ENCODE measurements at regions not wholly inside any gene's neighbourhood (a gene's known extent, or its start where the extent isn't known, plus 50 kb on each side); places are given as distances from the start of the nearest gene placed in this dataset.

- TF ChIP-seq ZNF274 (IDR thresholded peaks at IDR 0.05; ENCODE audit: low read depth, low read length) (no peak), CEBPB (IDR thresholded peaks at IDR 0.05; ENCODE audit: low read depth) (no peak), CBX3 (IDR thresholded peaks at IDR 0.05; ENCODE audit: low read depth) (no peak), YY1 (IDR thresholded peaks at IDR 0.05; ENCODE audit: extremely low read depth, insufficient replicate concordance, low read depth, low read length) (no peak)
These were observed 329.5 kb upstream of the JAG1 start (continued) for GRCh38 chr20:11003341-11003740.

GRCh38 chr20:11008444-11009033 is 334.7 kb upstream of the JAG1 start:
- ATAC-seq (no peak), DNase-seq (ENCODE audit: low read depth, low spot score) (no peak)
- H3K27ac ChIP-seq (ENCODE audit: low read depth, low read length) = no peak overlapping the region
- intact Hi-C loops (cut with micrococcal nuclease) = loop anchor here (10.0 kb wide), 2 partner anchors 166 to 196 kb away; no protein-coding TSS in a partner anchor
- H3K27me3 ChIP-seq (ENCODE audit: insufficient read depth, low read length) = no peaks in the 10 kb centered on the region
- H3K79me2 ChIP-seq (ENCODE audit: insufficient read depth, low read length) = no peaks in the 10 kb centered on the region
- TF ChIP-seq SP1 (IDR thresholded peaks at IDR 0.05; ENCODE audit: low read depth) (no peak), ZNF274 (IDR thresholded peaks at IDR 0.05; ENCODE audit: low read depth, low read length) (no peak)
- H3K9me2 ChIP-seq (ENCODE audit: insufficient read depth) = no peaks in the 10 kb centered on the region
- H3K4me2 ChIP-seq (ENCODE audit: low read length) = no peak overlapping the region
- no TSS peak for BruUV-seq (replicated peaks)
- H3K36me3 ChIP-seq (ENCODE audit: control insufficient read depth in 1 of 2, insufficient read depth in 2 of 2, low read length in 2 of 2) = no peaks in the 10 kb centered on the region
- no peaks in the 10 kb centered on the region for H4K20me1 ChIP-seq (ENCODE audit: insufficient read depth)
- H3K4me3 ChIP-seq (replicated peaks in 1 of 2; ENCODE audit: low read depth in 1 of 2, low read length in 2 of 2) = no peak overlapping the region
- H2AFZ ChIP-seq (ENCODE audit: low read depth, low read length, poor library complexity, severe bottlenecking) = no peak overlapping the region
- no peaks in the 10 kb centered on the region for H3K4me1 ChIP-seq (ENCODE audit: control insufficient read depth in 1 of 2, insufficient read depth in 2 of 2, low read length in 2 of 2)
- ChIA-PET POLR2A (no interaction called here), RAD21 (ENCODE audit: low non-redundant PET in 1 of 2, low total read pairs in 2 of 2, uncharacterized antibody in 2 of 2, unreplicated experiment in 2 of 2) (no interaction called here), CTCF (no interaction called here)
- H3K9me3 ChIP-seq (ENCODE audit: control insufficient read depth in 1 of 2, insufficient read depth in 1 of 2, low read depth in 1 of 2, low read length in 2 of 2) = no peaks in the 10 kb centered on the region
- no peak overlapping the region for H3K9ac ChIP-seq (ENCODE audit: low read length)

GRCh38 chr20:11011653-11012052 is 337.9 kb upstream of the JAG1 start:
- ChIA-PET RAD21 (ENCODE audit: low non-redundant PET in 1 of 2, low total read pairs in 2 of 2, uncharacterized antibody in 2 of 2, unreplicated experiment in 2 of 2) (no interaction called here), CTCF (no interaction called here), POLR2A (no interaction called here)
- intact Hi-C loops (cut with micrococcal nuclease) = no loop called here
- H3K36me3 ChIP-seq (ENCODE audit: control insufficient read depth in 1 of 2, insufficient read depth in 2 of 2, low read length in 2 of 2) = no peaks in the 10 kb centered on the region
- H3K27me3 ChIP-seq (ENCODE audit: insufficient read depth, low read length) = no peaks in the 10 kb centered on the region
- no peaks in the 10 kb centered on the region for H3K4me1 ChIP-seq (ENCODE audit: control insufficient read depth in 1 of 2, insufficient read depth in 2 of 2, low read length in 2 of 2)
- no peaks in the 10 kb centered on the region for H4K20me1 ChIP-seq (ENCODE audit: insufficient read depth)
- H2AFZ ChIP-seq (ENCODE audit: low read depth, low read length, poor library complexity, severe bottlenecking) = no peak overlapping the region
- no peak overlapping the region for H3K9ac ChIP-seq (ENCODE audit: low read length)
- H3K27ac ChIP-seq (ENCODE audit: low read depth, low read length) = no peak overlapping the region
- no TSS peak for BruUV-seq (replicated peaks)
- H3K4me3 ChIP-seq (replicated peaks in 1 of 2; ENCODE audit: low read depth in 1 of 2, low read length in 2 of 2) = no peak overlapping the region
- H3K9me3 ChIP-seq (ENCODE audit: control insufficient read depth in 1 of 2, insufficient read depth in 1 of 2, low read depth in 1 of 2, low read length in 2 of 2) = no peaks in the 10 kb centered on the region
- no peaks in the 10 kb centered on the region for H3K79me2 ChIP-seq (ENCODE audit: insufficient read depth, low read length)
- DNase-seq (ENCODE audit: low read depth, low spot score) (no peak), ATAC-seq (no peak)
- no peak overlapping the region for H3K4me2 ChIP-seq (ENCODE audit: low read length)
- H3K9me2 ChIP-seq (ENCODE audit: insufficient read depth) = no peaks in the 10 kb centered on the region
- TF ChIP-seq TCF7L2 (IDR thresholded peaks at IDR 0.05; ENCODE audit: borderline replicate concordance, extremely low read depth, insufficient read depth, insufficient read length) (no peak), POLR2AphosphoS5 (IDR thresholded peaks at IDR 0.05; ENCODE audit: low read depth, low read length) (no peak), ZNF274 (IDR thresholded peaks at IDR 0.05; ENCODE audit: low read depth, low read length) (no peak), EZH2 (IDR thresholded peaks at IDR 0.05) (no peak), CBX3 (IDR thresholded peaks at IDR 0.05; ENCODE audit: low read depth) (no peak), ZFX (IDR thresholded peaks at IDR 0.05) (no peak), FOSL1 (IDR thresholded peaks at IDR 0.05; ENCODE audit: low read depth) (no peak), EZH2phosphoT487 (IDR thresholded peaks at IDR 0.05; ENCODE audit: borderline replicate concordance) (no peak), POLR2A (IDR thresholded peaks at IDR 0.05; ENCODE audit: borderline replicate concordance, extremely low read depth, insufficient read depth, insufficient read length) (no peak), EGR1 (IDR thresholded peaks at IDR 0.05; ENCODE audit: low read depth) (no peak), SP1 (IDR thresholded peaks at IDR 0.05; ENCODE audit: low read depth) (no peak), YY1 (IDR thresholded peaks at IDR 0.05; ENCODE audit: extremely low read depth, insufficient replicate concordance, low read depth, low read length) (no peak), CEBPB (IDR thresholded peaks at IDR 0.05; ENCODE audit: low read depth) (no peak), SIN3A (IDR thresholded peaks at IDR 0.05; ENCODE audit: low read depth) (no peak), SRF (IDR thresholded peaks at IDR 0.05; ENCODE audit: low read depth) (no peak), MAX (IDR thresholded peaks at IDR 0.05) (no peak)
- TF ChIP-seq, protein P1, sequence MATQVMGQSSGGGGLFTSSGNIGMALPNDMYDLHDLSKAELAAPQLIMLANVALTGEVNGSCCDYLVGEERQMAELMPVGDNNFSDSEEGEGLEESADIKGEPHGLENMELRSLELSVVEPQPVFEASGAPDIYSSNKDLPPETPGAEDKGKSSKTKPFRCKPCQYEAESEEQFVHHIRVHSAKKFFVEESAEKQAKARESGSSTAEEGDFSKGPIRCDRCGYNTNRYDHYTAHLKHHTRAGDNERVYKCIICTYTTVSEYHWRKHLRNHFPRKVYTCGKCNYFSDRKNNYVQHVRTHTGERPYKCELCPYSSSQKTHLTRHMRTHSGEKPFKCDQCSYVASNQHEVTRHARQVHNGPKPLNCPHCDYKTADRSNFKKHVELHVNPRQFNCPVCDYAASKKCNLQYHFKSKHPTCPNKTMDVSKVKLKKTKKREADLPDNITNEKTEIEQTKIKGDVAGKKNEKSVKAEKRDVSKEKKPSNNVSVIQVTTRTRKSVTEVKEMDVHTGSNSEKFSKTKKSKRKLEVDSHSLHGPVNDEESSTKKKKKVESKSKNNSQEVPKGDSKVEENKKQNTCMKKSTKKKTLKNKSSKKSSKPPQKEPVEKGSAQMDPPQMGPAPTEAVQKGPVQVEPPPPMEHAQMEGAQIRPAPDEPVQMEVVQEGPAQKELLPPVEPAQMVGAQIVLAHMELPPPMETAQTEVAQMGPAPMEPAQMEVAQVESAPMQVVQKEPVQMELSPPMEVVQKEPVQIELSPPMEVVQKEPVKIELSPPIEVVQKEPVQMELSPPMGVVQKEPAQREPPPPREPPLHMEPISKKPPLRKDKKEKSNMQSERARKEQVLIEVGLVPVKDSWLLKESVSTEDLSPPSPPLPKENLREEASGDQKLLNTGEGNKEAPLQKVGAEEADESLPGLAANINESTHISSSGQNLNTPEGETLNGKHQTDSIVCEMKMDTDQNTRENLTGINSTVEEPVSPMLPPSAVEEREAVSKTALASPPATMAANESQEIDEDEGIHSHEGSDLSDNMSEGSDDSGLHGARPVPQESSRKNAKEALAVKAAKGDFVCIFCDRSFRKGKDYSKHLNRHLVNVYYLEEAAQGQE (IDR thresholded peaks at IDR 0.05; ENCODE audit: low read depth) = no peak
